GM21825 (cell line): ENCODE measurements at regions not wholly inside any gene's neighbourhood (a gene's known extent, or its start where the extent isn't known, plus 50 kb on each side); places are given as distances from the start of the nearest gene placed in this dataset.
"Not testable (repeated sequence)": the region's sequence is repeated elsewhere in the genome, so short reads cannot be mapped to it uniquely, and the experiment has no call there.

ENCODE experiments used
- ATAC-seq: cut with Tn5 transposase; IDR thresholded peaks from one replicate; pipeline ENCODE4 v1.9.1; 2021; ENCODE audit warnings: mild to moderate bottlenecking, moderate library complexity; ENCODE audit not compliant: unreplicated experiment

- ATAC-seq, result no peak
These were observed 172.3 kb upstream of the SPRY2 start for GRCh38 chr13:80513196-80513595.

DNA sequence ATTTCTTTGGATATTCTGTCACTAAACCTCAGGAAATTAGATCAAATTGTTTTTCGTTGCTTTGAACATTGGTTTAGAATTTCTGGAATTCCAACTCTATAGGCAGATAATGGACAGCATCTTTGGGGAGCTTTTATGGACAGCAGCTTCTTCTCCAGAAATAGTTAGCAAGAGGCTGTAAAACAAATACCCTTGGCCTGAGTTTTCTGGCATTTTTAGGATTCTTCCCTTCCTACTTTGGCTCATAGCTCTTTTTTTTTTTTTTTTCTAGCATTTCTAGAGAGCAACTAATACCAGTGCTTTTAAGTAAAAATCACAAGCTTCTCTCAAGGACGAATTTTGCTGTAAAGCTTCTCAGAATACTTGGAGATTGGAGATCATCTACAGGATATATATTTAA is 169.8 kb upstream of the SPRY2 start:
- ATAC-seq, result no peak

GRCh38 chr13:80509264-80509663 is 168.3 kb upstream of the SPRY2 start:
- no peak for ATAC-seq

DNA sequence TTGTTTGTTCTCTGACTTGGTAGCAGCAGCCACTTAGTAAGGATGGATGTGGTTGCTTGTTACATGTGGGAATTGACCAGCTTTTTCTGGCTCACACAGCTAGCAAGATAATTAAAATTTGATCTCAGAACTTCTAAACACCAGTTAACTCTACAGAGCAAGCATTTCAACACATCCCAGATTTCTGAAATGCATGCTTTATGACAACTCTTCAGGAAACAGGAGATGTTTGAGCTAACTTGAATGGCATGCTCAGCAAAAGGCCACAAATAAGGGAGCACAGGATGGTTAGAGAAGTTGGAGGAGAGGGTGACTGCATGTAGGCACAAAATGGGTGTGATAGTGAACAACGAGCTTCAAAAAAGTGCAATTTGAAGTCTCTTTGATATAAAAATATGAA is 167.1 kb upstream of the SPRY2 start:
- ATAC-seq, result no peak

DNA sequence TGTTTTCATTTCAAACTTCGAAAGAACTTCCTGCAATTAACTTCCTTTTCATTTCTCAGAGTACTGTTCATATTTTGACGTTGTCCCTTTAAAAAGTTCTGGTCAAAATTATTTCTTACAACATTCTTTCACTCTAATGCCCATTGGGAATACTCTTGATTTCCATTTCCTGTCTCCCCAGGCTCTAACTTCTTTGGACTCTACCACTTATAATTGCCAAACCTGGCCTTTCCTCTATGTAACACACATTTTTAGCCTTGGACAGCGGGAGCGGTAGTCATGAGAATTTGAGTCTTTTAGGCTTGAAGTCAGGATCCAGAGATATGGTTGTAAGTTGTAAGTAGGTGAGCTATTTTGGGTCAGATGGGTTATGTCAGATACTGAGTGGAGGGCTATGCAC is 163.5 kb upstream of the SPRY2 start:
- no peak for ATAC-seq

GRCh38 chr13:80502359-80502758 is 161.4 kb upstream of the SPRY2 start:
- no peak for ATAC-seq

- ATAC-seq, result no peak
These were observed 160.6 kb upstream of the SPRY2 start for GRCh38 chr13:80501556-80501955.

DNA sequence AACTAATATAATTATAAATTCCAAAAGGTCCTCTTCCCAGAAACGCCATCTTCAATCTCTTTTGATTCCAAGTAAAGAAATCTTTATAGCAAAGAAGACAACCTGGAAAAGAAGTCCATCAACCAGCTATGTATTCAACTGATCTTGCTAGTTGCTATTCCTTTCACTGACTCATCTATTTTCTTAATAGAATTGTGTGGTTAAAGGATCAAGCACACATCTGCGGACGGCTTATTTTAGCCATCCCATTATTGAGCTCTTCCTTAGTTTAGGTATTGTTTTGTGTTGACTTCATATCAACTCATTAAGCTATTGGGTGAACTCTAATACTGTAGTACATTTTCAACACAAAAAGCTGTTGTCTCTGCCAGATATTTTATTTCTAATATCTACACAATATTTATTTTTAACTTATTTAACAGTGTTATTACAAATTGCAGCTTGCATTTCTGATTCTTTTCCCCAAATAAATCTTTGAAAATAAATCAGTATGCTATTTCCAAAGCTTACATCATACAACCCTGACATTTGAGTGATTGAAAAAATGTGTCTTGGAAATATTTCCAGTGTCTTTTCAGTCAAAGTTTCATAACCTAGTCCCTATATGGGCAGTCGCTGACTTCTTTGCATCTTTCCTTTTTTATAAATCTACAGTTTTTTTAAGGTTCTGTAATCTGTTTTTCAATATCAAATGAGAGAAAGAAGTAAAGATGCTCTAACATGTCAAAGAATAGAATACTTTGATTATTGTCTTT is 158.8 kb upstream of the SPRY2 start:
- ATAC-seq, result no peak

GRCh38 chr13:80498433-80498832 is 157.5 kb upstream of the SPRY2 start:
- ATAC-seq, result no peak

DNA sequence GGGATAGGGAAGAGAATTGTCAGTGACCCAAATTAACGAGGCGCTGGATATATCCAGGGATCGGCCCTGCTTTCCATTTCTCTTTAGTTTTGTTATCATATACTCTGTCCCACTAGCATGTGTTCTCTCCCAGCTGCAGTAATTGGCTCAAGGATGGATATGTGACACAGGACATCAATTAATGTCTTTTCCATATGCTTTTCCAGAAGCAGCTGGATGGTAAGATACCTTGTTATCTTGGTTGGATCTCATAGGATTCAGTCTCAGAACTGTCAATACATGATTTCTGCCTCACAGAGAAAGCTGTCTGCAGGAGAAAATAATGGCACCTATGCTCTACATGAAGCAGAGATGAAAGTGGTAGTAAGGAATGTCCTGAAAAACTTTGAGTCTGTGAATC is 157.1 kb upstream of the SPRY2 start:
- no peak for ATAC-seq

DNA sequence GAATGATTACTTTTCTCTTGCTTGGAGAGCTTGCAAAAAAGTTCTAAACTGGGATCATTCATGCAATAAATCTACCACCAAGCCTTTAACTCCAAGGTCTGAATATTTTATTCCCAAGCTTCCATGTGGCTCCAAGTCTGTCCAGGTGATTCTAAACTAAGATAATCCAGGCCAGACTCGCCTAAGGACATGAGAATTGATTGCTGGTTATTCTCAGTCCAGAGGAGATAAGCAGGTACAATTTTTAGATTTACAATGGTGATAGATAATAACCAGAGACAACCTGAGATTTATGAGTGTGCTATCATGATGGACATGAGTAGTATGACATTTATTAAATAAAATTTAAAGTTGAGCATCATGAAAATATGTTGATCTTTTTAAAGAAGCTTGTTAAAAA is 156.5 kb upstream of the SPRY2 start:
- ATAC-seq, result no peak

DNA sequence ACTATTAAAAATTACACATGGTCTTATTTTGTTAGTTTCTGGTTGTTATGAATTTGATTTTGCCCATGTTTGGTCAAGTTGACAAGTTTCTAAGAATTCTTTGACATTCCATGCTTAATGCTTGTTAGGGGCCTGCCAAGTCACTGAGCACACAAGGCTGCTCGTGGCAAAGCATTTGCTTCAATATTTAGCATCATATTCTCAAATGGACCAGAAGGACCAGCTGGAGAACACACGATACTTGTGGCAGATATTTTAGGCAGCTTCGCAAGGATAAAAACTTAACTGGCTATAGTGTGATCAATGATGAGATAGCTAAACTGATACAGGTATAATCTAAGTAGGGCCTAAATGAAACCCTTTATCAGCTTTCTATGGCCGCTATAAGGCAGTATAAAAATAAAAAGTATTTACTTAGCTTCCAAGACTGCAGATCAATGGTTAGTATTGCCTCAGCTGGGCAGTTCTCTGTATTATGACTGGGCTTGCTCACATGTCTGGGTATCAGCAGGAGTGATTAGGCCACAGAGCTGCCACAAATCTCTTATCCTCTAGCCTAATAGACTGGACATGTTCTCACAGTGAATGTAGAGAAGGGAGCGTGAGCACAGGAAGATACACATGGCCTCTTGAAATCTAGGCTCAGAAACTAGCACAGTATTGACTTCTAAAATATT is 155.9 kb upstream of the SPRY2 start:
- ATAC-seq, result no peak

DNA sequence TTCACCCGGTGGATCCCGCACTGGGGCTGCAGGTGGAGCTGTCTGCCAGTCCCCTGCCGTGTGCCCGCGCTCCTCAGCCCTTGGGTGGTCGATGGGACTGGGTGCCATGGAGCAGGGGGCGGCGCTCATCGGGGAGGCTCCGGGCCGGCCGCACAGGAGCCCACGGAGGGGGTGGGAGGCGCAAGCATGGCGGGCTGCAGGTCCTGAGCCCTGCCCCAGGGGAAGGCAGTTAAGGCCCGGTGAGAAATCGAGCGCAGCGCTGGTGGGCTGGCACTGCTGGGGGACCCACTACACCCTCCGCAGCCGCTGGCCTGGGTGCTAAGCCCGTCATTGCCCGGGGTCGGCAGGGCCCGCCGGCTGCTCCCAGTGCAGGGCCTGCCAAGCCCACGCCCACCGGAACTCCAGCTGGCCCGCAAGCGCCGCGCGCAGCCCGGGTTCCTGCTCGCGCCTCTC is 149.6 kb upstream of the SPRY2 start:
- ATAC-seq, result not testable (repeated sequence)

GRCh38 chr13:80486402-80486801 is 145.5 kb upstream of the SPRY2 start:
- no peak for ATAC-seq

DNA sequence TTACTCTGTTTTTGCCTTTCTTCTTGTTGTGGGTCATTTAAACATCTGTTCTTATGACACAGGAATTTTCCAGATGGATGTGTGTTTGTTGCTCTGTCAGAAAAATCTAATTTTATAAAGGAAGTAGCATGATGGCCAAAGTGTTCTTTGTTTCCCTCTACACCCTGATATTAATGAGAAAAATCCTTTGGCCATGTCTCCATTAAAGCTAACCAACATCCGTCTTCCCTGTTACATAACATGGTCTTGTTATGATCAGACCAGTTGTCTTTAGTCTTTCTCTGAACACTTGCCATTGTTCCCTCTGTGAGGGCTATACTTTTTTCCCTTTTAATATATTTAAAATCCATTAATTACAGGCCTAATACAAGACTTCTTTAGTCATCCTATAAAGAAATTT is 142.2 kb upstream of the SPRY2 start:
- no peak for ATAC-seq

DNA sequence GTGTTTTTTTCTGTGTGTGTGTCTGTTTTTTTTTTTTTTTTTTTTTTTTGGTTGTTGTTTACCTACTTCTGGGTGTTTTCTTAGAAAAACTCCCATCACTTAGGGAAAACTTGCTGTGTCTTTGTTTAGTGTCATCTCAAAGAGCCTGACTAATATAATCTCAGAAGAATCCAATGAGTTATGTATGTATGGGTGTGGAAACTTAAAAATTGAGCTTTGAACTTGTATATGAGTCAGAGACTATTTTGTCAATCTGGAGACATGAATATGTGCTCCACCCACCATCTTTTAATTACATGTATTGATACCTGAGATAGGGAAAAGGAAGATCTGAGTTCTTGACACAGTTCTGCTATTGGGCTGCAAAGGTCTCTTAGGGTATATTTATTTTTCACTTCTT is 140.7 kb upstream of the SPRY2 start:
- ATAC-seq, result no peak

DNA sequence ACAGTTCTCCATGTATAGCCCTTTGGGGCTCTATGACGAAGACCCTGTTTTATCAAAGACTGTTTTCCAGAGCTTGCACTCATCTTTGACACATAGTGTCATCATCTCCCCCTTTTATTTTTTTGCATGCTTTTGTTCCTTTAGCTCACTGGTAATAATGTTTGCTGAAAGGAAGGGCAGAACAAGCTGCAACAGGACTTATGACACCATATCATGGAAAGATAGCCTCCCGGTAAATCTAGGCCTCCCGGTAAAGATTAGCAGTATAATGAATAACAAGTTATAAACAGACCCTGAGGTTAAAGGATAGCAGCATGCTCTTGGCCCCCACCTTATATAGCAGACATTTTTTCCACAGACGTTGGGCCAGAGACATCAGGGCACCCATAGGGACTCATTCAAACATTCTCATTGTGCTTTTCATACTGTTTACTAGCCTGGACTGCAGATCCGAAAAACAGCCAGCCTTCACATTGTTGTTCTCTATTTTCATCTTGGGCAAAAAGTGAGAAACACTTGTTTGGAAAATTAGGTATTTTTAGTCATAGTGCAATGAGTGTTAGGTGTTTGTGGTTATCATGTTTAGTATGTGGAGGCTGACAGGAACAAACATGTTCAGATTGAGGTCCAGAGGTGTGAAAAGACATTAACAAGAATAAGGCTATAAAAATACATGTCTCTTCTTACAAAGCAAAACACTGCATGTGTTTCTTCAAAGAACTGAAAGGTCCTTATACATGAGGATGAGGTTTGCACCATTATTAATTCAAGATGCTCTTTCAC is 136.9 kb upstream of the SPRY2 start:
- no peak for ATAC-seq

- ATAC-seq, result no peak
These were observed 136.0 kb upstream of the SPRY2 start for GRCh38 chr13:80476953-80477352.

- ATAC-seq, result no peak
These were observed 134.8 kb upstream of the SPRY2 start for GRCh38 chr13:80475718-80476117.

- no peak for ATAC-seq
These were observed 132.8 kb upstream of the SPRY2 start for GRCh38 chr13:80473695-80474094.

DNA sequence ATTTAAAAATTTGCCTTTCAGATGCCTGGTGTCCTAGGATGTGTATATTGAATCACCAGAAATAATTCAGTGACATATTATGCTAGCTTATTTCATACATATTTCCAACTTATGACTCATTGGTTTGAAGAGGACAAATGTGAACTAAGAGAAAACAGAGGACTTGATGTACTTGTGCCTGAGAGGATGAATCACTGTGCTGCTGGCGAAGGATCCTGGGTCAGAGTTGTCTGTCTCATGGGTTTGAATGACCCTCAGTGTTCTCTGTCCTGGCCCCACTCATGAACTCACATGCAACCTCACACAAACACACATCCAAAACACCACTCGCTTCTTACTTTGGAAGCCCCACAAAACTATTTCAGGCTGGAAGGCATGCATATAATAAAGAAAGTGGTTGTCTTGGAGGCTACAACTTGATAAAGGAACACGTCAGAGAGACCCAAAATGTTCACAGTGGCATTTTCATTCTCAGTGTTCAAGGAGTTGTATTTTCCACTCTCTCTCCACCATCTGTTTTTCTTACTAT is 129.0 kb upstream of the SPRY2 start:
- no peak for ATAC-seq
